ENCODE measurements at regions not wholly inside any gene's neighbourhood (a gene's known extent, or its start where the extent isn't known, plus 50 kb on each side); places are given as distances from the start of the nearest gene placed in this dataset.
"Not testable (repeated sequence)": the region's sequence is repeated elsewhere in the genome, so short reads cannot be mapped to it uniquely, and the experiment has no call there.

- DNase-seq (ENCODE audit: low read depth) = no peak
- no peak for TF ChIP-seq CTCF (IDR thresholded peaks at IDR 0.05; ENCODE audit: control insufficient read depth, insufficient read depth, low read depth, low read length, missing control alignments)
- no peak overlapping the region for H3K4me3 ChIP-seq (ENCODE audit: control insufficient read depth, low read depth, low read length)
Observed at GRCh38 chr3:72035606-72036005, 250.7 kb upstream of the PROK2 start.

GRCh38 chr3:72034986-72035385 lies 250.0 kb upstream of the PROK2 start:
- no peak for TF ChIP-seq CTCF (IDR thresholded peaks at IDR 0.05; ENCODE audit: control insufficient read depth, insufficient read depth, low read depth, low read length, missing control alignments)
- no peak for DNase-seq (ENCODE audit: low read depth)
- no peak overlapping the region for H3K4me3 ChIP-seq (ENCODE audit: control insufficient read depth, low read depth, low read length)

GRCh38 chr3:72033666-72034428 lies 248.9 kb upstream of the PROK2 start:
- H3K4me3 ChIP-seq (ENCODE audit: control insufficient read depth, low read depth, low read length) = no peak overlapping the region
- DNase-seq (ENCODE audit: low read depth) = no peak
- TF ChIP-seq CTCF (IDR thresholded peaks at IDR 0.05; ENCODE audit: control insufficient read depth, insufficient read depth, low read depth, low read length, missing control alignments) = no peak

GRCh38 chr3:72032441-72033135 lies 247.6 kb upstream of the PROK2 start:
- no peak overlapping the region for H3K4me3 ChIP-seq (ENCODE audit: control insufficient read depth, low read depth, low read length)
- TF ChIP-seq CTCF (IDR thresholded peaks at IDR 0.05; ENCODE audit: control insufficient read depth, insufficient read depth, low read depth, low read length, missing control alignments) = no peak
- no peak for DNase-seq (ENCODE audit: low read depth)

- peak; percentile 31 for TF ChIP-seq CTCF (IDR thresholded peaks at IDR 0.05; ENCODE audit: control insufficient read depth, insufficient read depth, low read depth, low read length, missing control alignments)
- no peak overlapping the region for H3K4me3 ChIP-seq (ENCODE audit: control insufficient read depth, low read depth, low read length)
- peak; percentile 61 for DNase-seq (ENCODE audit: low read depth)
Observed at GRCh38 chr3:72031581-72031980, 246.6 kb upstream of the PROK2 start.

- not testable (repeated sequence) for DNase-seq (ENCODE audit: low read depth); H3K4me3 ChIP-seq (ENCODE audit: control insufficient read depth, low read depth, low read length)
Observed at GRCh38 chr3:72030296-72030695, 245.3 kb upstream of the PROK2 start.

- DNase-seq (ENCODE audit: low read depth); H3K4me3 ChIP-seq (ENCODE audit: control insufficient read depth, low read depth, low read length): not testable (repeated sequence)
Observed at GRCh38 chr3:72028726-72029125, 243.8 kb upstream of the PROK2 start.

- DNase-seq (ENCODE audit: low read depth); H3K4me3 ChIP-seq (ENCODE audit: control insufficient read depth, low read depth, low read length): not testable (repeated sequence)
Observed at GRCh38 chr3:72028307-72028706, 243.4 kb upstream of the PROK2 start.

- H3K4me3 ChIP-seq (ENCODE audit: control insufficient read depth, low read depth, low read length); DNase-seq (ENCODE audit: low read depth): not testable (repeated sequence)
Observed at GRCh38 chr3:72027728-72028127, 242.8 kb upstream of the PROK2 start.

Data from AG09309 (cell line).